Calu3 (cell line): ENCODE measurements at regions not wholly inside any gene's neighbourhood (a gene's known extent, or its start where the extent isn't known, plus 50 kb on each side); places are given as distances from the start of the nearest gene placed in this dataset.

Source experiments
- BruUV-seq: library from RNA; stranded (reverse); fragments of 400-500 nt; replicated peaks from 2 replicates; lab custom pipeline; 2021; lab: Mats Ljungman, UMichigan
- CTCF ChIA-PET: fragments of 300-600 bp; sonication (Branson Sonifier 250); formaldehyde crosslinking; loops from one replicate; lab custom pipeline; 2022; ENCODE audit warnings: antibody characterized with exemption; lab: Charles Lee
- DNase-seq: peaks from one replicate; pipeline ENCODE4 v3.0.0; 2022
- H3K27ac Mint-ChIP-seq: one replicate; pipeline ENCODE4 v1.8.0; 2022; ENCODE audit warnings: mixed read lengths; ENCODE audit not compliant: unreplicated experiment
- H3K27me3 Mint-ChIP-seq: one replicate; pipeline ENCODE4 v1.8.0; 2022; ENCODE audit warnings: mixed read lengths; ENCODE audit not compliant: unreplicated experiment
- H3K36me3 Mint-ChIP-seq: one replicate; pipeline ENCODE4 v1.8.0; 2022; ENCODE audit warnings: mild to moderate bottlenecking, moderate library complexity, mixed read lengths; ENCODE audit not compliant: insufficient read depth, unreplicated experiment
- H3K4me1 Mint-ChIP-seq: one replicate; pipeline ENCODE4 v1.8.0; 2022; ENCODE audit warnings: mild to moderate bottlenecking, low read depth, mixed read lengths; ENCODE audit not compliant: unreplicated experiment
- H3K4me3 Mint-ChIP-seq: one replicate; pipeline ENCODE4 v1.8.0; 2022; ENCODE audit warnings: mild to moderate bottlenecking, low read depth, moderate library complexity, mixed read lengths; ENCODE audit not compliant: unreplicated experiment
- H3K9me3 Mint-ChIP-seq: one replicate; pipeline ENCODE4 v1.8.0; 2022; ENCODE audit warnings: low read depth, mixed read lengths; ENCODE audit not compliant: unreplicated experiment
- intact Hi-C: fragments of 100-400 bp; cut with micrococcal nuclease; formaldehyde crosslinking; loops from one replicate; pipeline ENCODE4 v1.10.0; 2022; ENCODE audit not compliant: unreplicated experiment
- TF ChIP-seq, protein P1 (sequence below): fragments of 200-600 bp; IDR thresholded peaks from one replicate; pipeline ENCODE4 v1.8.0; 2022; ENCODE audit warnings: antibody characterized with exemption; ENCODE audit not compliant: unreplicated experiment

- no TSS peak for BruUV-seq
- CTCF ChIA-PET: no interaction called here
- Mint-ChIP-seq H3K27me3 (peaks cover 54% of the 10 kb centered on the region), H3K4me1 (no peaks in the 10 kb centered on the region), H3K36me3 (no peaks in the 10 kb centered on the region), H3K9me3 (no peaks in the 10 kb centered on the region), H3K27ac (no peak overlapping the region), H3K4me3 (no peak overlapping the region)
- DNase-seq: no peak
- TF ChIP-seq, protein P1, sequence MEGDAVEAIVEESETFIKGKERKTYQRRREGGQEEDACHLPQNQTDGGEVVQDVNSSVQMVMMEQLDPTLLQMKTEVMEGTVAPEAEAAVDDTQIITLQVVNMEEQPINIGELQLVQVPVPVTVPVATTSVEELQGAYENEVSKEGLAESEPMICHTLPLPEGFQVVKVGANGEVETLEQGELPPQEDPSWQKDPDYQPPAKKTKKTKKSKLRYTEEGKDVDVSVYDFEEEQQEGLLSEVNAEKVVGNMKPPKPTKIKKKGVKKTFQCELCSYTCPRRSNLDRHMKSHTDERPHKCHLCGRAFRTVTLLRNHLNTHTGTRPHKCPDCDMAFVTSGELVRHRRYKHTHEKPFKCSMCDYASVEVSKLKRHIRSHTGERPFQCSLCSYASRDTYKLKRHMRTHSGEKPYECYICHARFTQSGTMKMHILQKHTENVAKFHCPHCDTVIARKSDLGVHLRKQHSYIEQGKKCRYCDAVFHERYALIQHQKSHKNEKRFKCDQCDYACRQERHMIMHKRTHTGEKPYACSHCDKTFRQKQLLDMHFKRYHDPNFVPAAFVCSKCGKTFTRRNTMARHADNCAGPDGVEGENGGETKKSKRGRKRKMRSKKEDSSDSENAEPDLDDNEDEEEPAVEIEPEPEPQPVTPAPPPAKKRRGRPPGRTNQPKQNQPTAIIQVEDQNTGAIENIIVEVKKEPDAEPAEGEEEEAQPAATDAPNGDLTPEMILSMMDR: no peak
- intact Hi-C loops: no loop called here
Measured at GRCh38 chr5:167929841-167930240, 361.6 kb upstream of the WWC1 start.

DNA sequence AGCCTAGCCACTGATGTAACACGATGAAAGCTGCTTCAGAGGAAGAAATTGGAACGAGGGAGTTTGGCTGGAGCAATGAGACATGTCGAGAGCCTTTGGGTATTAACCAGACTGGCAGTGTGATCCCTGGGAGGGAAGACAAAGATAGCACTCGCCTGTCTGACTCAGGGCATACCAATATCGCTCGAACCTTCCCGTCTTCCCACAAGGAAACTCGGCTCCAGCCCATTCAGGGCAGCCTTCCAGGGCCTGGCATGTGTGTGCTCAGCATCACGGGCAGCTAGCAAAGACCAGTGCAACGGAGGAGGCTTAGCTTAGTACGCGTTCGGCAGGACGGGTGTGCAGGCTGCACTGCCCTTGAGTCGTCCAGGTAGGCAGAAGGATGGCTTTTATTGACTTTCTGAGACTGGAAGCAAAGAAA, 356.9 kb upstream of the WWC1 start:
- Mint-ChIP-seq H3K9me3 (no peaks in the 10 kb centered on the region), H3K27ac (no peak overlapping the region)

DNA sequence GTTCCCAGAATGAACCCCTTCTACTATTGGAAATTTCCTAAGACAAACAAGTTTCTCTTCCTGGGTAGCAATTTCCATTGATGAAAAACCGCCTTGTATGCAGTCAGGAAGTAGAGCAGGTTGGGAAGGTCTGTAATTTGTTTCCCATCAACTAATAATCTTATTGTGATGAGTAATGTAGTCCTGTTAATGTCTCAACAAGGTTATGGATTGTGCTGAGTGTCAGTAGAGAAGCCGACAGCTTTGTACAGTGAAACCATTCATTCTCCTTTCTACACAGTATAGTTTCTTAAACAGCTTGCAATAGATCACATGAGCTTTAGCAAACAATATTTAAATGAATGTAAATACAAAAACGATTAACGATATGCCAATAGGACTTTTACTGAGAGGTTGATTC, 355.4 kb upstream of the WWC1 start:
- H3K27me3 Mint-ChIP-seq: peaks cover 69% of the 10 kb centered on the region
- no TSS peak for BruUV-seq
- DNase-seq: no peak
- H3K4me1 Mint-ChIP-seq: no peaks in the 10 kb centered on the region
- no peak overlapping the region for H3K4me3 Mint-ChIP-seq
- no peaks in the 10 kb centered on the region for H3K36me3 Mint-ChIP-seq
- TF ChIP-seq, protein P1: no peak
- no peaks in the 10 kb centered on the region for H3K9me3 Mint-ChIP-seq
- H3K27ac Mint-ChIP-seq: no peak overlapping the region
- CTCF ChIA-PET: no interaction called here
- intact Hi-C loops: no loop called here

More for the DNA sequence above, 356.9 kb upstream of the WWC1 start:
- CTCF ChIA-PET: interaction anchor here (0.5 to 1.2 kb wide), 2 partner anchors 9 to 211 kb away, joined by 3 to 4 read pairs; no protein-coding TSS in a partner anchor
- BruUV-seq: no TSS peak
- peaks cover 75% of the 10 kb centered on the region for H3K27me3 Mint-ChIP-seq
- intact Hi-C loops: no loop called here
- no peaks in the 10 kb centered on the region for H3K36me3 Mint-ChIP-seq
- H3K4me3 Mint-ChIP-seq: no peak overlapping the region
- TF ChIP-seq, protein P1: no peak
- no peaks in the 10 kb centered on the region for H3K4me1 Mint-ChIP-seq
- DNase-seq: no peak

- no peaks in the 10 kb centered on the region for H3K9me3 Mint-ChIP-seq
- BruUV-seq: no TSS peak
- H3K4me1 Mint-ChIP-seq: no peaks in the 10 kb centered on the region
- H3K27me3 Mint-ChIP-seq: peaks cover 59% of the 10 kb centered on the region
- H3K36me3 Mint-ChIP-seq: no peaks in the 10 kb centered on the region
- CTCF ChIA-PET: no interaction called here
- TF ChIP-seq, protein P1: no peak
- DNase-seq: no peak
- H3K27ac Mint-ChIP-seq: no peak overlapping the region
- H3K4me3 Mint-ChIP-seq: no peak overlapping the region
- intact Hi-C loops: no loop called here
Measured at GRCh38 chr5:167936944-167937634, 354.4 kb upstream of the WWC1 start.
